OCI-LY1 (cell line): ENCODE measurements at regions not wholly inside any gene's neighbourhood (a gene's known extent, or its start where the extent isn't known, plus 50 kb on each side); places are given as distances from the start of the nearest gene placed in this dataset.

Source experiments
- H2AFZ ChIP-seq: fragments of 200-600 bp; sonication (generic), shearing (Covaris generic); 2 replicates; pipeline ENCODE4 v1.6.0; 2014; ENCODE audit warnings: antibody characterized with exemption, mild to moderate bottlenecking, low read length
- H3F3A ChIP-seq: fragments of 200-600 bp; sonication (generic), shearing (Covaris generic); 2 replicates; pipeline ENCODE4 v1.6.0; 2014; ENCODE audit warnings: mild to moderate bottlenecking, antibody characterized with exemption, low read length, moderate library complexity; ENCODE audit not compliant: insufficient read depth
- H3K27ac ChIP-seq: fragments of 200-600 bp; sonication (generic); 2 replicates; pipeline ENCODE4 v1.5.1; 2014; ENCODE audit warnings: low read length, mixed run types, mild to moderate bottlenecking, low read depth; ENCODE audit not compliant: poor library complexity, severe bottlenecking
- H3K27me3 ChIP-seq: fragments of 200-600 bp; sonication (generic); 2 replicates; pipeline ENCODE4 v1.6.0; 2014; ENCODE audit warnings: antibody characterized with exemption, mild to moderate bottlenecking, low read length, moderate library complexity; ENCODE audit not compliant: insufficient read depth
- H3K36me3 ChIP-seq: fragments of 200-600 bp; sonication (generic); 2 replicates; pipeline ENCODE4 v1.6.1; 2014; ENCODE audit warnings: mild to moderate bottlenecking, antibody characterized with exemption, low read length, moderate library complexity, mixed read lengths; ENCODE audit not compliant: insufficient read depth
- H3K4me1 ChIP-seq: fragments of 200-600 bp; sonication (generic); 2 replicates; pipeline ENCODE4 v1.5.1; 2014; ENCODE audit warnings: mild to moderate bottlenecking, low read length, moderate library complexity; ENCODE audit not compliant: insufficient read depth, severe bottlenecking
- H3K4me2 ChIP-seq: fragments of 200-600 bp; sonication (generic), shearing (Covaris generic); 2 replicates; pipeline ENCODE4 v1.6.1; 2014; ENCODE audit warnings: low read length
- H3K4me3 ChIP-seq: fragments of 200-600 bp; sonication (generic); 2 replicates; pipeline ENCODE4 v1.5.1; 2014; ENCODE audit warnings: low read length, low read depth, mild to moderate bottlenecking, mixed read lengths; ENCODE audit not compliant: poor library complexity, severe bottlenecking
- H3K79me2 ChIP-seq: fragments of 200-600 bp; shearing (Covaris generic); 2 replicates; pipeline ENCODE4 v1.6.1; 2016; ENCODE audit warnings: mixed run types, low read length, mixed read lengths; ENCODE audit not compliant: insufficient read depth
- H3K9ac ChIP-seq: fragments of 200-600 bp; sonication (generic), shearing (Covaris generic); 2 replicates; pipeline ENCODE4 v1.6.1; 2014; ENCODE audit warnings: mild to moderate bottlenecking, low read length, mixed read lengths
- H3K9me2 ChIP-seq: fragments of 200-600 bp; sonication (generic), shearing (Covaris generic); 2 replicates; pipeline ENCODE4 v1.6.1; 2014; ENCODE audit warnings: low read depth, mild to moderate bottlenecking, low read length, mixed read lengths
- H3K9me3 ChIP-seq: fragments of 200-600 bp; shearing (Covaris generic); 2 replicates; pipeline ENCODE4 v1.6.1; 2014; ENCODE audit warnings: low read length, mixed read lengths
- H4K20me1 ChIP-seq: fragments of 200-600 bp; sonication (generic), shearing (Covaris generic); 2 replicates; pipeline ENCODE4 v1.6.0; 2016; ENCODE audit warnings: mild to moderate bottlenecking, low read length; ENCODE audit not compliant: insufficient read depth
- EZH2 ChIP-seq: fragments of 200-600 bp; sonication (generic), shearing (Covaris generic); IDR thresholded peaks from 2 replicates; pipeline ENCODE4 v1.8.0; 2017; ENCODE audit warnings: borderline replicate concordance, mixed run types, mild to moderate bottlenecking, antibody characterized with exemption, low read length, moderate library complexity, mixed read lengths
- TF ChIP-seq, protein P1 (sequence below): fragments of 200-600 bp; sonication (generic), shearing (Covaris generic); IDR thresholded peaks from 2 replicates; pipeline ENCODE4 v1.5.1; 2017; ENCODE audit warnings: mild to moderate bottlenecking, antibody characterized with exemption, low read length, moderate library complexity, mixed read lengths

DNA sequence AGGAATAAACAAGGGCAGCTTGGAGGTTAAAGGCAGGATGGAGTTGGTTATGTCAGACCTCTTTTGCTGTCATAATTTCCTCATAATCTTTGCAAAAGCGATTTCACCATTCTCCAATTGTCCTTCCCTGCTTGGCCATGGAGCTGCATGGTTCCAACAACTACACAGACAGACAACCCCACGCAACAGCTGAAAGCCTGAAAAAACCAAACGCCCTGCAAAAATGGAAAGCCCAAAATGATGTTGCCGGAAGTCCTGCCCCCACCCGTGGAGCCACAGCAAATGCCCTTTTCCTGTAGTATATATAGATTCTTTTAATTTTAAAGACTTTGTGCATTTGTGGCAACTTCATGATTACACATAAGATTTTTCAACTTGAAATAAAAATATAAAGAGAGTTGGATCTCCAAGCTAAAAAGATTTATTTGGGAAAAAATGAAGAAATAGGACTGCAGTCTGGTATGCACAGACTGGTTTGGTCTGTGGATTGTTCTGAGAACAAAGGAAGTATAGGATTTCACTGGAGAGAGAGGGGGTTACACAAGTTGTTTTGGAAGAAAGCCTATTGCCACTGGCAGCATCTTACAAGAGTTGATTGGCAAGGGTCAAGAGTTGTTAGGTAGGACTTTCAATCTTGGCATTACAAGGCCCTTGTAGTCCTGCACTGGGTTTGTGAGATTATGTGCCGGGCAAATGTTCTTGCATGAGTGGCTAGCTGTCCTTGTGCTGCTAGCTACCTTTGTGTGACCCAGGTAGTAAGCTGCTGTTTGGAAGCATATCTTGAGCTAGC, 190.0 kb downstream of the C6orf118 start:
- TF ChIP-seq EZH2, result no peak
- TF ChIP-seq, protein P1, sequence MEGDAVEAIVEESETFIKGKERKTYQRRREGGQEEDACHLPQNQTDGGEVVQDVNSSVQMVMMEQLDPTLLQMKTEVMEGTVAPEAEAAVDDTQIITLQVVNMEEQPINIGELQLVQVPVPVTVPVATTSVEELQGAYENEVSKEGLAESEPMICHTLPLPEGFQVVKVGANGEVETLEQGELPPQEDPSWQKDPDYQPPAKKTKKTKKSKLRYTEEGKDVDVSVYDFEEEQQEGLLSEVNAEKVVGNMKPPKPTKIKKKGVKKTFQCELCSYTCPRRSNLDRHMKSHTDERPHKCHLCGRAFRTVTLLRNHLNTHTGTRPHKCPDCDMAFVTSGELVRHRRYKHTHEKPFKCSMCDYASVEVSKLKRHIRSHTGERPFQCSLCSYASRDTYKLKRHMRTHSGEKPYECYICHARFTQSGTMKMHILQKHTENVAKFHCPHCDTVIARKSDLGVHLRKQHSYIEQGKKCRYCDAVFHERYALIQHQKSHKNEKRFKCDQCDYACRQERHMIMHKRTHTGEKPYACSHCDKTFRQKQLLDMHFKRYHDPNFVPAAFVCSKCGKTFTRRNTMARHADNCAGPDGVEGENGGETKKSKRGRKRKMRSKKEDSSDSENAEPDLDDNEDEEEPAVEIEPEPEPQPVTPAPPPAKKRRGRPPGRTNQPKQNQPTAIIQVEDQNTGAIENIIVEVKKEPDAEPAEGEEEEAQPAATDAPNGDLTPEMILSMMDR, result no peak
- no peak overlapping the region for H3K9ac ChIP-seq
- H2AFZ ChIP-seq, result no peak overlapping the region

DNA sequence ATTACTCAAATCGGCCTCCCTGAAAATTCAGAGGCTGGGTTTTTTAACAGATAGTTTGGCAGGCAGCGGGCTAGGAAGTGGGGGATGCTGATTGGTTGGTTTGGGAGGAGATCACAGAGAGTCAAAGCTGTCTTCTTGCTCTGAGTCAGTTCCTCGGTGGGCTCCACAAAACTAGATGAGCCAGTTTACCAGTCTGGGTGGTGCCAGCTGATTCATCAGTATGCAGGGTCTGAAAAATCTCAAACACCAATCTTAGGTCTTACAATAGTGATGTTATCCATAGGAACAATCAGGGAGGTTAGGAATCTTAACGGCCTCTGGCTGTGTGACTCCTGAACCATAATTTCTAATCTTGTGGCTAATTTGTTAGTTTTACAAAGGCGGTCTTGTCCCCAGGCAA, 190.7 kb downstream of the C6orf118 start:
- H2AFZ ChIP-seq, result no peak overlapping the region
- no peaks in the 10 kb centered on the region for H3K79me2 ChIP-seq

More for the DNA sequence above, 190.0 kb downstream of the C6orf118 start:
- Histone ChIP-seq H3K4me3 (no peak overlapping the region), H3K9me3 (no peaks in the 10 kb centered on the region), H3K79me2 (no peaks in the 10 kb centered on the region), H3K27ac (no peak overlapping the region), H3K4me1 (no peaks in the 10 kb centered on the region), H3K4me2 (no peak overlapping the region), H3F3A (no peaks in the 10 kb centered on the region), H3K36me3 (no peaks in the 10 kb centered on the region), H3K9me2 (no peaks in the 10 kb centered on the region), H4K20me1 (no peaks in the 10 kb centered on the region), H3K27me3 (no peaks in the 10 kb centered on the region)

DNA sequence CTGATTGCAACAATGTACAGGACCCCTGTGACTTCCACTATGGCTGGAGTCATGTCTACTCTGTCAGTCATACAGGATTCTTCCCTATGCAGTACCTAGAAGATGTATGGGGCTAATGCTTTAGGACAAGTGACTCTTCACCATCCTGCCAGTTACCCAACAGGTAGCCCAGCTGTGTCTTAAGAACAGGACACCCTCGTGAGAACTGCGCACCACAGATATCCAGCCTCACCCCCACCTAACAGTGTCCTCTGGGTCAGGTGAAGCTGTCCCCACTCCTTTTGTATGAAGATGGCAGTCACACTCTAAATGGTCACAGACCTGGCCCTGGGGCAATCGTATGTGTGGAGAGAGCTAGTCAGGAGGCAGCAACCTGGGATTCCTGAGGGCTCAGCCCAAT, 191.6 kb downstream of the C6orf118 start:
- no peak overlapping the region for H3K4me2 ChIP-seq
- no peaks in the 10 kb centered on the region for H4K20me1 ChIP-seq
- TF ChIP-seq EZH2, result no peak
- TF ChIP-seq, protein P1, result no peak
- no peaks in the 10 kb centered on the region for H3F3A ChIP-seq
- H3K4me1 ChIP-seq, result no peaks in the 10 kb centered on the region
- H3K9me3 ChIP-seq, result no peaks in the 10 kb centered on the region
- H3K27ac ChIP-seq, result no peak overlapping the region
- H3K27me3 ChIP-seq, result no peaks in the 10 kb centered on the region
- H3K9ac ChIP-seq, result no peak overlapping the region
- H3K79me2 ChIP-seq, result no peaks in the 10 kb centered on the region
- H3K9me2 ChIP-seq, result no peaks in the 10 kb centered on the region
- H2AFZ ChIP-seq, result no peak overlapping the region
- H3K4me3 ChIP-seq, result no peak overlapping the region
- H3K36me3 ChIP-seq, result no peaks in the 10 kb centered on the region

More for the DNA sequence above, 190.7 kb downstream of the C6orf118 start:
- Histone ChIP-seq H3K9ac (no peak overlapping the region), H3F3A (no peaks in the 10 kb centered on the region), H3K27ac (no peak overlapping the region), H3K4me3 (no peak overlapping the region), H3K4me1 (no peaks in the 10 kb centered on the region), H3K27me3 (no peaks in the 10 kb centered on the region), H3K4me2 (no peak overlapping the region), H3K9me3 (no peaks in the 10 kb centered on the region), H3K36me3 (no peaks in the 10 kb centered on the region), H4K20me1 (no peaks in the 10 kb centered on the region), H3K9me2 (no peaks in the 10 kb centered on the region)
- TF ChIP-seq, protein P1, result no peak
- no peak for TF ChIP-seq EZH2
